Peyer's patch (tissue), 4 donors: ENCODE measurements at regions not wholly inside any gene's neighbourhood (a gene's known extent, or its start where the extent isn't known, plus 50 kb on each side); places are given as distances from the start of the nearest gene placed in this dataset.

Experiments
- DNase-seq, 3 donors: peaks; one replicate each; pipeline ENCODE4 v3.0.0-alpha.2; 2017 to 2019
- H3K27ac ChIP-seq, 4 donors: fragments of 200-600 bp; sonication (generic); one replicate each; pipeline ENCODE4 v1.5.1; 2016 to 2019
- H3K27me3 ChIP-seq, 2 donors: fragments of 200-600 bp; sonication (generic); one replicate each; pipeline ENCODE4 v1.5.1; 2019
- H3K36me3 ChIP-seq, 3 donors: fragments of 200-600 bp; sonication (generic); one replicate each; pipeline ENCODE4 v1.5.1; 2016 to 2019
- H3K4me1 ChIP-seq, 4 donors: fragments of 200-600 bp; sonication (generic); one replicate each; pipeline ENCODE4 v1.5.1; 2016 to 2019
- H3K4me3 ChIP-seq, 4 donors: fragments of 200-600 bp; sonication (generic); 1 replicate in 3 of 4; 2 replicates in 1 of 4; pipeline ENCODE4 v1.5.1; 2016 to 2019; ENCODE audit warnings: mild to moderate bottlenecking in 1 of 4
- H3K9me3 ChIP-seq, 4 donors: fragments of 200-600 bp; sonication (generic); one replicate each; pipeline ENCODE4 v1.5.1; 2016 to 2019; ENCODE audit warnings: mild to moderate bottlenecking in 1 of 4
- POLR2A ChIP-seq, 2 donors: fragments of 450-650 bp; IDR thresholded peaks; one replicate each; pipeline ENCODE4 v1.5.1; 2017; ENCODE audit warnings: antibody characterized with exemption in 2 of 2, mild to moderate bottlenecking in 2 of 2, moderate library complexity in 2 of 2
- TF ChIP-seq, protein P1 (sequence below), 6 experiments: fragments of 450-650 bp in 4 of 6; fragments of 200-600 bp in 2 of 6; sonication (generic) in 1 of 6; IDR thresholded peaks; one replicate each; pipeline ENCODE4 v1.5.1; 2017 to 2019; ENCODE audit warnings: antibody characterized with exemption in 6 of 6, mild to moderate bottlenecking in 3 of 6, moderate library complexity in 1 of 6

DNA sequence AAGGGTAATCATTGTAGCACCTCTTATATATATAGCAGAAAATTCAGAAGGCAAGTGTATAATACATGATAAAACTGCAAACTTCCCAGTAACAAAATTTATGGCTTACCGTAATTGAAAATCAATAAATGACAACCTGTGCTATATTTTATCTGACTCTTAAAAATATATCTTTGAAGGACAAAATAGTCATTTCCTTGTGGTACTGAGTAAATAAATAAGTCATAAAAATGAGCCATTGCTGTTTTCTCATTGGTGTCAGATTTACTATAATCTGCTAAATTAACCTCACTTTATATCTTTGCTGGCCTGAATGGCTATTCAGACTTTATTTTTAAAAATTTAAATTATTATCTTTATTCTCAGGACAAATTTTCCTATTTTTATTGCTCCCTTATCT, 1319.1 kb upstream of the SPRY2 start:
- Histone ChIP-seq H3K27ac (no peak overlapping the region), H3K9me3 (no peaks in the 10 kb centered on the region), H3K36me3 (no peaks in the 10 kb centered on the region), H3K4me1 (no peaks in the 10 kb centered on the region), H3K27me3 (no peaks in the 10 kb centered on the region), H3K4me3 (no peak overlapping the region)
- no peak for DNase-seq
- no peak for TF ChIP-seq POLR2A (IDR thresholded peaks at IDR 0.05)
- TF ChIP-seq, protein P1, sequence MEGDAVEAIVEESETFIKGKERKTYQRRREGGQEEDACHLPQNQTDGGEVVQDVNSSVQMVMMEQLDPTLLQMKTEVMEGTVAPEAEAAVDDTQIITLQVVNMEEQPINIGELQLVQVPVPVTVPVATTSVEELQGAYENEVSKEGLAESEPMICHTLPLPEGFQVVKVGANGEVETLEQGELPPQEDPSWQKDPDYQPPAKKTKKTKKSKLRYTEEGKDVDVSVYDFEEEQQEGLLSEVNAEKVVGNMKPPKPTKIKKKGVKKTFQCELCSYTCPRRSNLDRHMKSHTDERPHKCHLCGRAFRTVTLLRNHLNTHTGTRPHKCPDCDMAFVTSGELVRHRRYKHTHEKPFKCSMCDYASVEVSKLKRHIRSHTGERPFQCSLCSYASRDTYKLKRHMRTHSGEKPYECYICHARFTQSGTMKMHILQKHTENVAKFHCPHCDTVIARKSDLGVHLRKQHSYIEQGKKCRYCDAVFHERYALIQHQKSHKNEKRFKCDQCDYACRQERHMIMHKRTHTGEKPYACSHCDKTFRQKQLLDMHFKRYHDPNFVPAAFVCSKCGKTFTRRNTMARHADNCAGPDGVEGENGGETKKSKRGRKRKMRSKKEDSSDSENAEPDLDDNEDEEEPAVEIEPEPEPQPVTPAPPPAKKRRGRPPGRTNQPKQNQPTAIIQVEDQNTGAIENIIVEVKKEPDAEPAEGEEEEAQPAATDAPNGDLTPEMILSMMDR (IDR thresholded peaks at IDR 0.05) = no peak

DNA sequence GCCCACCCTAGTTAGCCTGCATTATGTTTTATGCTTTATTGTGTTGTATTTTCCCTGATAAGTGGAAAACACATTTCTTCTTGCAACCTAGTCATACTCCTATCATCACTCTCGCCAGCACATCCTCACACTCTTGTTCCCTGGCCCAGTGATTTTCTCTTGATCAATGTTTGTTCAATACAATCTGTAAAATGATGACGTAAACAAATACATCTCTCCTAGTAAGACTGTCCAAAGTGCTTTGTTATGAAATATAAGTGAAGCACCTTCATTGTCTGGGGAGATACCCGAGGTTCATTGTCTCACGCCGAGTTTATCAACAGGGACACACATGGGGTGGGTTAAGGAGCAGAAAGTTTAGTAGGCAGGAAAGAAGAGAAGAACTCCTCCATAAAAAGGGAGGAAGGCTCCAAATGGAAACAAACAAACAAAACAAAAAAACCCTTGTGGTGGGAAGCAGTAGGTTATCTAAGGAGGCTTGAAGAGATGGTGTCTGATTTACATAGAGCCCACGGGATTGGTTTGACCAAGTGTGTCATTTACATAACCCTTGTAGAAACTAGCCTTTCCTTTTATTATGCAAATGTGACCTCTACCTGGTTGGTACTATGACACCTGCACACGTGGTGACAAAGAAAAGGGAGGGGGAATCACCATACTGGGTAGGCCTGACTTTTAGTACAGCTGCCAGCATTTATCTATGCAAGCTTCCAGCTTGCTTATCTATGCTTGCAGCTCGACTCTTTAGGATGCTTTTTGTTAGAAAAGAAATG, 1317.9 kb upstream of the SPRY2 start:
- no peaks in the 10 kb centered on the region for H3K4me1 ChIP-seq
- TF ChIP-seq POLR2A (IDR thresholded peaks at IDR 0.05) = no peak
- H3K27ac ChIP-seq = no peak overlapping the region
- H3K4me3 ChIP-seq = no peak overlapping the region
- no peaks in the 10 kb centered on the region for H3K36me3 ChIP-seq
- H3K9me3 ChIP-seq = no peaks in the 10 kb centered on the region
- DNase-seq = no peak
- no peaks in the 10 kb centered on the region for H3K27me3 ChIP-seq

DNA sequence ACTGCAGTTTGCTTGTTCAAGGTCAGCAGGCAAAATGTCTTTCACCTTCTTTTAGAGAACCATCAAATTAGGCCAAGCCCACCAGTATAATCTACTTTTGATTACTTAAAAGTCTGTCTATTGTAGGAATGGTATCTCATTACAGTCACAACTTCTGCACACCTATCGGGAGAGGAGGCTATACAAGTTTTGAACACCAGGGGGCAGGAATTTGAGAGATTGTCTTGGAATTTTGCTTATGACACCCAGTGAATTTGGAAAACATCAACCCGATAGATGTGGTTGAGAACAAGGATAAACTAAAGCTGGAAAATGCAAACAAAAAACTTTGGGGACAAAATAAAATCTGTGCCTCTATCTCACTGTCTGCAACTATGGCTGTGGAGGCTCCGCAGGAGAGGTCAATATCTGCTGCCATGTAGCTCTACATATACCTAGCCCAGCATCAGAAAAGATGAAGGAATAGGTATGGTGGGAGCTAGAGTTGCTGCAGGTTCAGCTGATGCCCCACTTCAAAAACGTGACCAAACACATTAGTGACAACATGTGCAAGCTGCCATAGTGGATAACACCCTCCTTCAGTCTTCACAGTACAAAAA, 1299.2 kb upstream of the SPRY2 start:
- Histone ChIP-seq H3K4me1 (no peaks in the 10 kb centered on the region), H3K36me3 (no peaks in the 10 kb centered on the region), H3K27ac (no peak overlapping the region), H3K27me3 (no peaks in the 10 kb centered on the region), H3K4me3 (no peak overlapping the region), H3K9me3 (no peaks in the 10 kb centered on the region)
- no peak for DNase-seq
- no peak for TF ChIP-seq POLR2A (IDR thresholded peaks at IDR 0.05)
- TF ChIP-seq, protein P1 (IDR thresholded peaks at IDR 0.05) = no peak

DNA sequence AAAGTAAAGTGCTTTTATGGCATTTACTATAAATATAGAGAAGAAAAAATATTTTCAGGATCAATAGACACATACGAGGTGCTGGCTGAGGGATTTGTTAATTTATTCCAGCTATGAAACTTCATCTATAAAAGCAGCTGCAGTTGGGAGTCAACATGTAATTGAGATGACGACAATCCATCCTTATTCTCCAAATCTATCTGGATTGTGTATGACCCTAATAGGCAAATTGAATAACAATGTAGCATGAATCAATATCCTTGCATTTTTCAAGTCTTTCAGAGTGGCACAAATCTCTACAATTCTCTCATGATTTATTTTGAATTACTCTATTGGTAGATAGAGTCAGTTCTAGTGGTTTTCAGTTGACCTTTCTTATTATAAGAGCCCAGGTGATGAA, 1296.5 kb upstream of the SPRY2 start:
- no peak overlapping the region for H3K27ac ChIP-seq

DNA sequence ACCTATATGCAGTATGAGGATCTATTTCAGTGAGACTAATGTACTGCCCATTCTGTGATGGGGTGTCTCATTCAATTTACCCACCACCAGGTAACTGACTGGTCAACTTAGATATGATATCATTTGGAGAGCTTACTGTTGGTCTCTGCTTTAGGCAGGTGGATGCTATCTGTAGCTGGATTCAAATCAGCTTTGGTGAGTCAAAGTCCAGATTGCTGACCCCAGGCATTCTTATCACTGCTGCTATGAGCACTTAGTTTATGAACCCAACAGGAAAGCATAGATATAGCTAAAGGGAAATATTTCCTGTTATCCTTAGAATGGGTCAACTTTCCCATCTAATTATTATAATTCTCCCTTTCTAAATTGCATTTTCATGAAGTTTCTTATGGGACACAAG, 1295.2 kb upstream of the SPRY2 start:
- TF ChIP-seq, protein P1 (IDR thresholded peaks at IDR 0.05) = no peak
- no peak for TF ChIP-seq POLR2A (IDR thresholded peaks at IDR 0.05)
- Histone ChIP-seq H3K36me3 (no peaks in the 10 kb centered on the region), H3K9me3 (no peaks in the 10 kb centered on the region), H3K27ac (no peak overlapping the region), H3K27me3 (no peaks in the 10 kb centered on the region), H3K4me1 (no peaks in the 10 kb centered on the region), H3K4me3 (no peak overlapping the region)
- DNase-seq = no peak

More for the DNA sequence above, 1296.5 kb upstream of the SPRY2 start:
- H3K4me3 ChIP-seq = no peak overlapping the region
- DNase-seq = no peak
- no peaks in the 10 kb centered on the region for H3K4me1 ChIP-seq
- no peaks in the 10 kb centered on the region for H3K9me3 ChIP-seq
- H3K36me3 ChIP-seq = no peaks in the 10 kb centered on the region
- no peaks in the 10 kb centered on the region for H3K27me3 ChIP-seq
- TF ChIP-seq POLR2A (IDR thresholded peaks at IDR 0.05) = no peak
- TF ChIP-seq, protein P1 (IDR thresholded peaks at IDR 0.05) = no peak

DNA sequence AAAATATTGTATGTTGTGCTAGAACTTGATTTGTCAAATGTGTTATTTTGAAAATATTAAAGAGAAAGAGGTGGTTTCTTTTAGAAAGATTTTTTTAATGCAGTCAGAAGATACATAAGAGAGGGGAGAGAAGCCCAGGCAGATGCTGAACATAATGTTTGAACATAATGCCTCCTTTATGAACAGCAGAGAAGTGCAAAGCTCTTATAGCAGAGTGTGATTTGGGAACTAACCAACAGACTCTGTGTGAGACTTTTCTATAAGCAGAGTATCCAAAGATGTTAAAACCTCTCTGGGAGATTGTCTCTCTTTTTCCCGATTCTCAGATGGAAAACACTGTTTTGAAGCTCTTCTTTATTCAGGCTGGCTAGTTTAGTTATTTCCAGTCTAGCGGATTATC, 1274.1 kb upstream of the SPRY2 start:
- H3K27ac ChIP-seq = no peak overlapping the region
- H3K9me3 ChIP-seq = no peaks in the 10 kb centered on the region
- H3K4me3 ChIP-seq = no peak overlapping the region
- no peaks in the 10 kb centered on the region for H3K36me3 ChIP-seq
- H3K4me1 ChIP-seq = no peaks in the 10 kb centered on the region
- H3K27me3 ChIP-seq = no peaks in the 10 kb centered on the region
- DNase-seq = no peak
- TF ChIP-seq POLR2A (IDR thresholded peaks at IDR 0.05) = no peak
